ENCODE measurements at regions not wholly inside any gene's neighbourhood (a gene's known extent, or its start where the extent isn't known, plus 50 kb on each side); places are given as distances from the start of the nearest gene placed in this dataset.

DNA sequence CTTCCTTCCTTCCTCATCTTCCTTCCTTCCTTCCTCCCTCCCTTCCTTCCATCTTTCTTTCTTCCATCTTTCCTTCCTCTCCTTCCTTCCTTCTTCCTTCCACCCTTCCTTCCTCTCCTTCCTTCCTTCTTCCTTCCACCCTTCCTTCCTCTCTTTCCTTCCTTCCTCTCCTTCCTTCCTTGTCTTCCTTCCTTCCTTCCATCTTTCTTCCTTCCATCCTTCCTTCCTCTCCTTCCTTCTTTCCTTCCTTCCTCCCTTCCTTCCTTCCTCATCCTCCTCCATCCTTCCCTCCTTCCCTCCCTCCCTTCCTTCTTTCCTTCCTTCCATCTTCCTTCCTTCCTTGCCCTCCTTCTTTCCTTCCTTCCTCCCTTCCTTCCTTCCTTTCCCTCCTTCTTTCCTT, 361.4 kb upstream of the TSHZ2 start:
- no peak for DNase-seq (ENCODE audit: low spot score)
- TF ChIP-seq, protein P1, sequence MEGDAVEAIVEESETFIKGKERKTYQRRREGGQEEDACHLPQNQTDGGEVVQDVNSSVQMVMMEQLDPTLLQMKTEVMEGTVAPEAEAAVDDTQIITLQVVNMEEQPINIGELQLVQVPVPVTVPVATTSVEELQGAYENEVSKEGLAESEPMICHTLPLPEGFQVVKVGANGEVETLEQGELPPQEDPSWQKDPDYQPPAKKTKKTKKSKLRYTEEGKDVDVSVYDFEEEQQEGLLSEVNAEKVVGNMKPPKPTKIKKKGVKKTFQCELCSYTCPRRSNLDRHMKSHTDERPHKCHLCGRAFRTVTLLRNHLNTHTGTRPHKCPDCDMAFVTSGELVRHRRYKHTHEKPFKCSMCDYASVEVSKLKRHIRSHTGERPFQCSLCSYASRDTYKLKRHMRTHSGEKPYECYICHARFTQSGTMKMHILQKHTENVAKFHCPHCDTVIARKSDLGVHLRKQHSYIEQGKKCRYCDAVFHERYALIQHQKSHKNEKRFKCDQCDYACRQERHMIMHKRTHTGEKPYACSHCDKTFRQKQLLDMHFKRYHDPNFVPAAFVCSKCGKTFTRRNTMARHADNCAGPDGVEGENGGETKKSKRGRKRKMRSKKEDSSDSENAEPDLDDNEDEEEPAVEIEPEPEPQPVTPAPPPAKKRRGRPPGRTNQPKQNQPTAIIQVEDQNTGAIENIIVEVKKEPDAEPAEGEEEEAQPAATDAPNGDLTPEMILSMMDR (IDR thresholded peaks at IDR 0.05; ENCODE audit: low read depth, low read length, missing input control), result no peak
- TF ChIP-seq FOXA2 (IDR thresholded peaks at IDR 0.05) (no peak), SP1 (IDR thresholded peaks at IDR 0.05) (no peak), RXRA (IDR thresholded peaks at IDR 0.05) (no peak), RAD21 (IDR thresholded peaks at IDR 0.05) (no peak), TAF1 (conservative IDR thresholded peaks at IDR 0.05) (no peak), NR2F2 (IDR thresholded peaks at IDR 0.05) (no peak)

DNA sequence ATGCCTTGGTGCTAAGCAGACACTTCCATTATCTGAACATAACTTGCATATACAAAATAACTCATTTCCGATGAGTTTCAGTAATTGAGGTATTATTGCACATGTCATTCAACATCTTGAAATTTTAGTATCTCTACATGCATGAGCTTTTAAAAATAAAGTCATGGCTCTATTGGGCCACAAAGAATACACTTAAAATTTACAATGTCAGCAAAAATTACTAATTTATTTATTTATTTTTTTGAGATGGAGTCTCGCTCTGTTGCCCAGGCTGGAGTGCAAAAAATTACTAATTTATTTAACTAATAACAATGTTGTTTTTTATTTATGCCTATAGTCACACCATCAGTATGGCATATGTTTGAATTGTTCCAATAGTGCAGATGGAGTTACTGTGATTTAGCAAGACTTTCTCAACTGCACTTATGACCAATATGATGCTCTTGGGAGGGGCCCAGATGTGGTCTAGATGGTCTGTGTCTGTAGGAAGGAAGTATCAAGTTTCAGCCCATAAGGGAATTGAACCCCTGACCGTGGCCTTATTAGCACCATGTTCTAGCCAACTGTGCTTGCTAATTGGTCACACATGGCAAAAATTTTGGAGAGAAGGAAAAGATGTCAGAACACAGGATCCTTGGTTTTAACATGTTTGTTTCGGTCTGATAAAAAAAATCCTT, 370.7 kb upstream of the TSHZ2 start:
- Histone ChIP-seq H3K9me3 (ENCODE audit: control insufficient read depth in 4 of 4, low read length in 3 of 4) (no peaks in the 10 kb centered on the region), H3K27me3 (ENCODE audit: control insufficient read depth in 4 of 4, insufficient read depth in 4 of 4, low read length in 3 of 4) (no peaks in the 10 kb centered on the region), H3K4me1 (ENCODE audit: control insufficient read depth in 4 of 4, insufficient read depth in 4 of 4, low read length in 3 of 4) (no peaks in the 10 kb centered on the region), H3K36me3 (ENCODE audit: control insufficient read depth in 4 of 4, insufficient read depth in 3 of 4, low read depth in 1 of 4, low read length in 3 of 4) (no peaks in the 10 kb centered on the region), H3K4me3 (ENCODE audit: low read depth in 1 of 3, low read length in 3 of 3) (no peak overlapping the region), H3K27ac (ENCODE audit: low read depth in 1 of 2, low read length in 2 of 2) (no peak overlapping the region), H3K9ac (ENCODE audit: low read depth in 1 of 2, low read length in 2 of 2) (no peak overlapping the region)
- WGBS, result 84% methylated on average over 4 of the region's 4 CpGs
- TF ChIP-seq, protein P2, sequence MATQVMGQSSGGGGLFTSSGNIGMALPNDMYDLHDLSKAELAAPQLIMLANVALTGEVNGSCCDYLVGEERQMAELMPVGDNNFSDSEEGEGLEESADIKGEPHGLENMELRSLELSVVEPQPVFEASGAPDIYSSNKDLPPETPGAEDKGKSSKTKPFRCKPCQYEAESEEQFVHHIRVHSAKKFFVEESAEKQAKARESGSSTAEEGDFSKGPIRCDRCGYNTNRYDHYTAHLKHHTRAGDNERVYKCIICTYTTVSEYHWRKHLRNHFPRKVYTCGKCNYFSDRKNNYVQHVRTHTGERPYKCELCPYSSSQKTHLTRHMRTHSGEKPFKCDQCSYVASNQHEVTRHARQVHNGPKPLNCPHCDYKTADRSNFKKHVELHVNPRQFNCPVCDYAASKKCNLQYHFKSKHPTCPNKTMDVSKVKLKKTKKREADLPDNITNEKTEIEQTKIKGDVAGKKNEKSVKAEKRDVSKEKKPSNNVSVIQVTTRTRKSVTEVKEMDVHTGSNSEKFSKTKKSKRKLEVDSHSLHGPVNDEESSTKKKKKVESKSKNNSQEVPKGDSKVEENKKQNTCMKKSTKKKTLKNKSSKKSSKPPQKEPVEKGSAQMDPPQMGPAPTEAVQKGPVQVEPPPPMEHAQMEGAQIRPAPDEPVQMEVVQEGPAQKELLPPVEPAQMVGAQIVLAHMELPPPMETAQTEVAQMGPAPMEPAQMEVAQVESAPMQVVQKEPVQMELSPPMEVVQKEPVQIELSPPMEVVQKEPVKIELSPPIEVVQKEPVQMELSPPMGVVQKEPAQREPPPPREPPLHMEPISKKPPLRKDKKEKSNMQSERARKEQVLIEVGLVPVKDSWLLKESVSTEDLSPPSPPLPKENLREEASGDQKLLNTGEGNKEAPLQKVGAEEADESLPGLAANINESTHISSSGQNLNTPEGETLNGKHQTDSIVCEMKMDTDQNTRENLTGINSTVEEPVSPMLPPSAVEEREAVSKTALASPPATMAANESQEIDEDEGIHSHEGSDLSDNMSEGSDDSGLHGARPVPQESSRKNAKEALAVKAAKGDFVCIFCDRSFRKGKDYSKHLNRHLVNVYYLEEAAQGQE (IDR thresholded peaks at IDR 0.05), result no peak
- TF ChIP-seq, protein P1 (IDR thresholded peaks at IDR 0.05; ENCODE audit: low read depth, low read length, missing input control), result no peak
- no peak for TF ChIP-seq YY1 (IDR thresholded peaks at IDR 0.05)
- TF ChIP-seq JUND (IDR thresholded peaks at IDR 0.05), result no peak
- TF ChIP-seq HNF4G (IDR thresholded peaks at IDR 0.05), result no peak
- no peak for TF ChIP-seq TAF1 (conservative IDR thresholded peaks at IDR 0.05)
- TF ChIP-seq RAD21 (IDR thresholded peaks at IDR 0.05), result no peak
- TF ChIP-seq, protein P3, sequence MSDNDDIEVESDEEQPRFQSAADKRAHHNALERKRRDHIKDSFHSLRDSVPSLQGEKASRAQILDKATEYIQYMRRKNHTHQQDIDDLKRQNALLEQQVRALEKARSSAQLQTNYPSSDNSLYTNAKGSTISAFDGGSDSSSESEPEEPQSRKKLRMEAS (IDR thresholded peaks at IDR 0.05), result no peak
- TF ChIP-seq FOXA2 (IDR thresholded peaks at IDR 0.05), result no peak
- no peak for TF ChIP-seq FOXA1 (IDR thresholded peaks at IDR 0.05)
- TF ChIP-seq NR2F2 (IDR thresholded peaks at IDR 0.05), result no peak
- TF ChIP-seq, protein P4, sequence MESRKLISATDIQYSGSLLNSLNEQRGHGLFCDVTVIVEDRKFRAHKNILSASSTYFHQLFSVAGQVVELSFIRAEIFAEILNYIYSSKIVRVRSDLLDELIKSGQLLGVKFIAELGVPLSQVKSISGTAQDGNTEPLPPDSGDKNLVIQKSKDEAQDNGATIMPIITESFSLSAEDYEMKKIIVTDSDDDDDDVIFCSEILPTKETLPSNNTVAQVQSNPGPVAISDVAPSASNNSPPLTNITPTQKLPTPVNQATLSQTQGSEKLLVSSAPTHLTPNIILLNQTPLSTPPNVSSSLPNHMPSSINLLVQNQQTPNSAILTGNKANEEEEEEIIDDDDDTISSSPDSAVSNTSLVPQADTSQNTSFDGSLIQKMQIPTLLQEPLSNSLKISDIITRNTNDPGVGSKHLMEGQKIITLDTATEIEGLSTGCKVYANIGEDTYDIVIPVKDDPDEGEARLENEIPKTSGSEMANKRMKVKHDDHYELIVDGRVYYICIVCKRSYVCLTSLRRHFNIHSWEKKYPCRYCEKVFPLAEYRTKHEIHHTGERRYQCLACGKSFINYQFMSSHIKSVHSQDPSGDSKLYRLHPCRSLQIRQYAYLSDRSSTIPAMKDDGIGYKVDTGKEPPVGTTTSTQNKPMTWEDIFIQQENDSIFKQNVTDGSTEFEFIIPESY (IDR thresholded peaks at IDR 0.05), result no peak
- TF ChIP-seq SP1 (IDR thresholded peaks at IDR 0.05), result no peak
- no peak for TF ChIP-seq HNF4A (conservative IDR thresholded peaks at IDR 0.05)
- no peak for TF ChIP-seq EGR1 (IDR thresholded peaks at IDR 0.05; ENCODE audit: low read depth in 2 of 2)
- DNase-seq (ENCODE audit: low spot score), result no peak

More for the DNA sequence above, 361.4 kb upstream of the TSHZ2 start:
- Histone ChIP-seq H3K4me3 (ENCODE audit: low read depth in 1 of 3, low read length in 3 of 3) (no peak overlapping the region), H3K9me3 (ENCODE audit: control insufficient read depth in 4 of 4, low read length in 3 of 4) (no peaks in the 10 kb centered on the region), H3K4me1 (ENCODE audit: control insufficient read depth in 4 of 4, insufficient read depth in 4 of 4, low read length in 3 of 4) (no peaks in the 10 kb centered on the region), H3K9ac (ENCODE audit: low read depth in 1 of 2, low read length in 2 of 2) (no peak overlapping the region), H3K27ac (ENCODE audit: low read depth in 1 of 2, low read length in 2 of 2) (no peak overlapping the region), H3K36me3 (ENCODE audit: control insufficient read depth in 4 of 4, insufficient read depth in 3 of 4, low read depth in 1 of 4, low read length in 3 of 4) (no peaks in the 10 kb centered on the region), H3K27me3 (ENCODE audit: control insufficient read depth in 4 of 4, insufficient read depth in 4 of 4, low read length in 3 of 4) (peaks cover 0 to 3% (median 0%) of the 10 kb centered on the region in 4 donors)
